C4-2B (cell line): ENCODE measurements at regions not wholly inside any gene's neighbourhood (a gene's known extent, or its start where the extent isn't known, plus 50 kb on each side); places are given as distances from the start of the nearest gene placed in this dataset.

Experiments used
- ZFX ChIP-seq: fragments of 450-650 bp; IDR thresholded peaks from 2 replicates; pipeline ENCODE4 v1.6.1; 2017
- TF ChIP-seq, protein P1 (sequence below): fragments of 450-650 bp; conservative IDR thresholded peaks from 2 replicates; pipeline ENCODE4 v1.5.1; 2017; ENCODE audit warnings: mild to moderate bottlenecking

DNA sequence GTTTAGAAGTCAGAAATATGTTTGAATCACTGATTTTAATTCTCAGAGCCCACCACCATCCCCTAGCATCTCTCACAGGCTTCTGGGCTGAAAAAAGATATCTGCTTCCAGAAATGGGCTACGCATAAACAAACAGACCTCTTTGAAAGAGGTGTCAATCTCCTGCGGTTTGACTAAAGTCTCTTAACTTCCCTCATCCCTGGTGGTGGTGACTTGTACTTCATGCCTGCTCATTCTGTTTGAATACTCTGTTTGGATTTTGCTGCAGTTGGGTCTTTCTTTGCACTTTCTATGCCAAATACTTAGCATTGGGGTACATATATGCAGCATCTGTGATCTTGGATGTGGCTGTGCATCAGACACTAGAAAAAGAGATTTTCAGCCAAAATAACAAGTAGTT is 157.2 kb upstream of the ATP10B start:
- TF ChIP-seq, protein P1, sequence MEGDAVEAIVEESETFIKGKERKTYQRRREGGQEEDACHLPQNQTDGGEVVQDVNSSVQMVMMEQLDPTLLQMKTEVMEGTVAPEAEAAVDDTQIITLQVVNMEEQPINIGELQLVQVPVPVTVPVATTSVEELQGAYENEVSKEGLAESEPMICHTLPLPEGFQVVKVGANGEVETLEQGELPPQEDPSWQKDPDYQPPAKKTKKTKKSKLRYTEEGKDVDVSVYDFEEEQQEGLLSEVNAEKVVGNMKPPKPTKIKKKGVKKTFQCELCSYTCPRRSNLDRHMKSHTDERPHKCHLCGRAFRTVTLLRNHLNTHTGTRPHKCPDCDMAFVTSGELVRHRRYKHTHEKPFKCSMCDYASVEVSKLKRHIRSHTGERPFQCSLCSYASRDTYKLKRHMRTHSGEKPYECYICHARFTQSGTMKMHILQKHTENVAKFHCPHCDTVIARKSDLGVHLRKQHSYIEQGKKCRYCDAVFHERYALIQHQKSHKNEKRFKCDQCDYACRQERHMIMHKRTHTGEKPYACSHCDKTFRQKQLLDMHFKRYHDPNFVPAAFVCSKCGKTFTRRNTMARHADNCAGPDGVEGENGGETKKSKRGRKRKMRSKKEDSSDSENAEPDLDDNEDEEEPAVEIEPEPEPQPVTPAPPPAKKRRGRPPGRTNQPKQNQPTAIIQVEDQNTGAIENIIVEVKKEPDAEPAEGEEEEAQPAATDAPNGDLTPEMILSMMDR: no peak
- no peak for TF ChIP-seq ZFX
